Body of pancreas (tissue), 4 donors: ENCODE measurements at regions not wholly inside any gene's neighbourhood (a gene's known extent, or its start where the extent isn't known, plus 50 kb on each side); places are given as distances from the start of the nearest gene placed in this dataset.

Experiments
- CTCF ChIP-seq, 7 experiments: fragments of 450-650 bp in 4 of 7; fragments of 200-600 bp in 3 of 7; sonication (generic) in 3 of 7; IDR thresholded peaks; one replicate each; pipeline ENCODE4 v1.5.1; 2016 to 2019; ENCODE audit warnings: antibody characterized with exemption in 7 of 7
- POLR2A ChIP-seq, 3 donors: fragments of 450-650 bp; IDR thresholded peaks; one replicate each; pipeline ENCODE4 v1.6.1; 2016; ENCODE audit warnings: antibody characterized with exemption in 3 of 3, mild to moderate bottlenecking in 2 of 3

GRCh38 chr2:8617590-8617989, 64.3 kb upstream of the ID2 start:
- TF ChIP-seq CTCF (IDR thresholded peaks at IDR 0.05) (no peak), POLR2A (IDR thresholded peaks at IDR 0.05) (no peak)
